ACC112 (cell line): ENCODE measurements at regions not wholly inside any gene's neighbourhood (a gene's known extent, or its start where the extent isn't known, plus 50 kb on each side); places are given as distances from the start of the nearest gene placed in this dataset.
"Not testable (repeated sequence)": the region's sequence is repeated elsewhere in the genome, so short reads cannot be mapped to it uniquely, and the experiment has no call there.

Source experiments
- H2AFZ ChIP-seq: fragments of 200-600 bp; sonication (generic); one replicate; pipeline ENCODE4 v1.6.0; 2017; ENCODE audit warnings: antibody characterized with exemption, low read length; ENCODE audit not compliant: unreplicated experiment
- H3K27ac ChIP-seq: fragments of 200-600 bp; sonication (generic); 2 replicates; pipeline ENCODE4 v1.5.1; 2014; ENCODE audit warnings: low read depth, mild to moderate bottlenecking, antibody characterized with exemption, low read length, moderate library complexity
- H3K27me3 ChIP-seq: fragments of 200-600 bp; sonication (generic); 2 replicates; pipeline ENCODE4 v1.6.1; 2014; ENCODE audit warnings: mild to moderate bottlenecking, antibody characterized with exemption, low read length, moderate library complexity, mixed read lengths; ENCODE audit not compliant: insufficient read depth
- H3K36me3 ChIP-seq: fragments of 200-600 bp; sonication (generic); 2 replicates; pipeline ENCODE4 v1.6.1; 2016; ENCODE audit warnings: mild to moderate bottlenecking, antibody characterized with exemption, low read length, moderate library complexity, mixed read lengths; ENCODE audit not compliant: insufficient read depth
- H3K4me1 ChIP-seq: fragments of 200-600 bp; sonication (generic); one replicate; pipeline ENCODE4 v1.6.1; 2016; ENCODE audit warnings: low read length, mixed read lengths; ENCODE audit not compliant: insufficient read depth, unreplicated experiment, control insufficient read depth
- H3K4me3 ChIP-seq: fragments of 200-600 bp; sonication (generic); 2 replicates; pipeline ENCODE4 v1.5.1; 2014; ENCODE audit warnings: mild to moderate bottlenecking, low read depth, low read length
- H3K79me2 ChIP-seq: fragments of 200-600 bp; sonication (generic); one replicate; pipeline ENCODE4 v1.6.0; 2016; ENCODE audit warnings: low read length; ENCODE audit not compliant: control insufficient read depth, unreplicated experiment, insufficient read depth

DNA sequence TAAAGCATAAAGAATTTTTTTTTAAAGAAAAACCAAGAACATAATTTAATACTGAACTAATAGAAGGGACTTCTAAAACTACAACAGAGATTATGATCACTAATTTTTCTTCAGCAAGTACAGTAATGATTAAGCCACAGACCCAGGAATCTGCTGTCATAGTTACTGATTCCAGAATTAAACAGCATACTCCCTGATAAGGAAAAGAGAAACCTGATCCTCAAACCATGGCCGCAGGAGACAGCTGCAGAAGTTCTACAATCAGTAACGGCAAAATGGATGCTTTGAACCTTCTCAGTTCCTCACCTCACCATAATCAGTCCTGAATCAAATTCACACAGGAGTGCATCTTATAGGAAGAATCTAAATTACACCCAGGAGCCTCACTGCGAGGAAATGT lies 939.0 kb upstream of the SLITRK1 start:
- H3K27ac ChIP-seq: no peak overlapping the region
- H3K79me2 ChIP-seq: no peaks in the 10 kb centered on the region
- H3K27me3 ChIP-seq: no peaks in the 10 kb centered on the region
- H3K36me3 ChIP-seq: no peaks in the 10 kb centered on the region
- H2AFZ ChIP-seq: peak overlapping the region; percentile 64
- no peaks in the 10 kb centered on the region for H3K4me1 ChIP-seq
- peak overlapping the region; percentile 61 for H3K4me3 ChIP-seq

- Histone ChIP-seq H3K4me1 (no peaks in the 10 kb centered on the region), H3K4me3 (no peak overlapping the region), H3K27ac (no peak overlapping the region), H3K27me3 (no peaks in the 10 kb centered on the region), H2AFZ (no peak overlapping the region), H3K79me2 (no peaks in the 10 kb centered on the region), H3K36me3 (no peaks in the 10 kb centered on the region)
These were observed 934.4 kb upstream of the SLITRK1 start for GRCh38 chr13:84816567-84817105.

DNA sequence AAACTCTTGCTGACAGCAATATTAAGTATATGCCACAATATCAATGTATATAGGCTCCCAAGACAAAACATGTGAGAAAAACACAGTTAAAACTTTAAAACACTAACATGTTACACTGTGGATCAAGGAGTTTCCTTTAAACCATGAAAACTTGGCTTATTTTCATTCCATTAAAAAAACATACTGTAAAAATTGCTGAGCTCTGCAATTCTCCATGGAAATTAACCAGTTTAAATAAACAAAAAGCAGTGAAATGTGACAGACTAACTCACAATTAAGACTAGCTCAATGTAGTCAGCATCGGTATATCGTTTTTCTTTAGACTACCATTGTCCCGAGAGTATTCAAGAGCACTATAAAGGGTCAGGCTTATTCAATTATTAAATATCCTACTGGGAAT lies 930.5 kb upstream of the SLITRK1 start:
- Histone ChIP-seq H3K36me3 (no peaks in the 10 kb centered on the region), H3K79me2 (no peaks in the 10 kb centered on the region), H3K4me3 (no peak overlapping the region), H3K27ac (no peak overlapping the region), H2AFZ (no peak overlapping the region), H3K4me1 (no peaks in the 10 kb centered on the region), H3K27me3 (no peaks in the 10 kb centered on the region)

- H3K27me3 ChIP-seq: no peaks in the 10 kb centered on the region
- H3K4me3 ChIP-seq: no peak overlapping the region
- H3K27ac ChIP-seq: no peak overlapping the region
- H2AFZ ChIP-seq: no peak overlapping the region
- no peaks in the 10 kb centered on the region for H3K4me1 ChIP-seq
- no peaks in the 10 kb centered on the region for H3K79me2 ChIP-seq
- no peaks in the 10 kb centered on the region for H3K36me3 ChIP-seq
These were observed 929.8 kb upstream of the SLITRK1 start for GRCh38 chr13:84812078-84812477.

GRCh38 chr13:84810781-84811180 lies 928.5 kb upstream of the SLITRK1 start:
- Histone ChIP-seq H3K27ac (no peak overlapping the region), H3K36me3 (no peaks in the 10 kb centered on the region), H2AFZ (no peak overlapping the region), H3K27me3 (no peaks in the 10 kb centered on the region), H3K4me1 (no peaks in the 10 kb centered on the region), H3K79me2 (no peaks in the 10 kb centered on the region), H3K4me3 (no peak overlapping the region)

- Histone ChIP-seq H2AFZ (no peak overlapping the region), H3K36me3 (no peaks in the 10 kb centered on the region), H3K4me3 (no peak overlapping the region), H3K79me2 (no peaks in the 10 kb centered on the region), H3K27ac (no peak overlapping the region), H3K4me1 (no peaks in the 10 kb centered on the region), H3K27me3 (no peaks in the 10 kb centered on the region)
These were observed 919.8 kb upstream of the SLITRK1 start for GRCh38 chr13:84802073-84802472.

- Histone ChIP-seq H3K36me3 (no peaks in the 10 kb centered on the region), H3K4me3 (no peak overlapping the region), H2AFZ (no peak overlapping the region), H3K27me3 (no peaks in the 10 kb centered on the region), H3K4me1 (no peaks in the 10 kb centered on the region), H3K79me2 (no peaks in the 10 kb centered on the region), H3K27ac (no peak overlapping the region)
These were observed 902.3 kb upstream of the SLITRK1 start for GRCh38 chr13:84784443-84785153.

DNA sequence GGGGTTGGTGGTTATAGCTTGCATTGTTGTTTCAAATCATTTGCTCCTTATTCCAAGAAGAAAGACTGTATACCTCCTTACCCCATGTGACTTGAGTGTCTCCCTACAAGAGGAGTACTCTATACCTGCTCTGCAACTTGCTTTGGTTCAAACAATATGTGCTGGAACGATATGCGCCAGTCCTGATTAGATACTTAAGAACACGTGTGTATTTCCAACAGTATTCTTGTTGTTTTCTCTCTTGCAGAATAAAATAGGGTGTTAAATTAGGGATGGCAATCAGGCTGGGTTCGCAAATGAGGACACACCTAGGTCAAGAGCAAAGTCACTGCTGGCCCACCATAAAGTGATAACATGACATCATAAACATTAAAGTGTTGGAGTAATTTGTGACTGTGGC lies 895.0 kb upstream of the SLITRK1 start:
- no peak overlapping the region for H2AFZ ChIP-seq
- no peak overlapping the region for H3K4me3 ChIP-seq
- H3K36me3 ChIP-seq: no peaks in the 10 kb centered on the region

GRCh38 chr13:84776593-84776992 lies 894.3 kb upstream of the SLITRK1 start:
- Histone ChIP-seq H2AFZ (no peak overlapping the region), H3K27me3 (no peaks in the 10 kb centered on the region), H3K36me3 (no peaks in the 10 kb centered on the region), H3K27ac (no peak overlapping the region), H3K79me2 (no peaks in the 10 kb centered on the region), H3K4me3 (no peak overlapping the region), H3K4me1 (no peaks in the 10 kb centered on the region)

More for the DNA sequence above, 895.0 kb upstream of the SLITRK1 start:
- Histone ChIP-seq H3K27me3 (no peaks in the 10 kb centered on the region), H3K79me2 (no peaks in the 10 kb centered on the region), H3K4me1 (no peaks in the 10 kb centered on the region), H3K27ac (no peak overlapping the region)

- not testable (repeated sequence) for H3K27me3 ChIP-seq, H3K4me3 ChIP-seq, H3K27ac ChIP-seq, H3K79me2 ChIP-seq, H2AFZ ChIP-seq, H3K4me1 ChIP-seq, H3K36me3 ChIP-seq
These were observed 893.6 kb upstream of the SLITRK1 start for GRCh38 chr13:84775920-84776319.

DNA sequence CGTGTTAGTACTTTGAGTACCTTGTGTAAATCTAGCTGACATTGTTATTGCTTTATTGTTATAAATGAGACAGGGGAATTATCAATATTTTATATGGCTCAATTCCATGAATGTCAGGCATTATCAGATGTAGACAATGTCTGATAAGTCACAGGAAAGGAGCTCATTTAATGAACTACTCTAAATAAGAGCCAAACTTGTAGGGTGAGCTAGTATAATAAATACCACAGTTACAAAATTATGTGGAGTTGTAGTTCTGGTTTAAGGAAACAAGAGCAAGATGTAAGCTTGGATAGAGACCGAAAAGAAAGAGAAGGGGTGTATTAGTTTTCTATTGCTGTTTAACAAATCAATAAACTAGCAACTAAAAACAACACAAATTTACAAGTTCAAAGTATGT lies 891.8 kb upstream of the SLITRK1 start:
- Histone ChIP-seq H3K4me3 (no peak overlapping the region), H2AFZ (no peak overlapping the region), H3K79me2 (no peaks in the 10 kb centered on the region), H3K36me3 (no peaks in the 10 kb centered on the region), H3K27ac (no peak overlapping the region), H3K27me3 (no peaks in the 10 kb centered on the region), H3K4me1 (no peaks in the 10 kb centered on the region)
